GM21360 (cell line): ENCODE measurements at regions not wholly inside any gene's neighbourhood (a gene's known extent, or its start where the extent isn't known, plus 50 kb on each side); places are given as distances from the start of the nearest gene placed in this dataset.
A peak's percentile ranks its signal among the peaks of the same experiment; 100 is the strongest.
"Not testable (repeated sequence)": the region's sequence is repeated elsewhere in the genome, so short reads cannot be mapped to it uniquely, and the experiment has no call there.

Experiments used
- ATAC-seq: cut with Tn5 transposase; IDR thresholded peaks from one replicate; pipeline ENCODE4 v1.9.1; 2021; ENCODE audit warnings: mild to moderate bottlenecking, moderate library complexity; ENCODE audit not compliant: unreplicated experiment

DNA sequence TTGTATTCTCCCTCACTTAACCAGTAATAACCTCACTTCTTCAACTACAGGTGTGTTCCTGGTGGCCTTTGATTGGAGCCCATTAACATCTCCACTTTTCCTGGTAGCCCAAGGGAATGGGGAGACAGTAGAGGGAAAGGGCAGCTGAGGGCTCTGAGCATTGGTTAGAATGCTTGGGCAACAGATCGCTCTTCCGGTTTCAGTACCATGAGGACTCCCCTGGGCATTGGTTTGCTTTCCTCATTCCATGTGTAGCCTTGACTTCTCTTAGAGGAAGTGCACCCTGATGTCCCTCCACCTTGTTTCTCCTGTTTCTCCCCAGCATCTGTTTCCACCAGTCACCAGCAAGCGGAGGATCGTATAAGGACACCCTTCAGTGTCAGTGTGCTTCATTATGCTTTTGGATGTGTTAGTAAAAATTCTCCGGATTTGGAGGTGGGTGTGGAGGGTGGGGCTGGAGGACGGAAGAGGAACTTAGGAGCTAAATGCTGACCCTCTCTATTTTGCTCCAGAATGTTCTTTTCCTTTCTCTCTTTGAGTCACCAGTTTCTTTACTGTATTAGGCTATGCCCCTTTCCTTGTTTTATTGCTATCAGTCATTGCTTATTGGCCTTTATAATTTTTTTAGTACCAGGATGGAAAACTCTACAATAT, 50.6 kb upstream of the ZNG1B start:
- ATAC-seq = not testable (repeated sequence)

- ATAC-seq = not testable (repeated sequence)
These were observed 57.9 kb upstream of the ZNG1B start for GRCh38 chr2:113379621-113380020.

DNA sequence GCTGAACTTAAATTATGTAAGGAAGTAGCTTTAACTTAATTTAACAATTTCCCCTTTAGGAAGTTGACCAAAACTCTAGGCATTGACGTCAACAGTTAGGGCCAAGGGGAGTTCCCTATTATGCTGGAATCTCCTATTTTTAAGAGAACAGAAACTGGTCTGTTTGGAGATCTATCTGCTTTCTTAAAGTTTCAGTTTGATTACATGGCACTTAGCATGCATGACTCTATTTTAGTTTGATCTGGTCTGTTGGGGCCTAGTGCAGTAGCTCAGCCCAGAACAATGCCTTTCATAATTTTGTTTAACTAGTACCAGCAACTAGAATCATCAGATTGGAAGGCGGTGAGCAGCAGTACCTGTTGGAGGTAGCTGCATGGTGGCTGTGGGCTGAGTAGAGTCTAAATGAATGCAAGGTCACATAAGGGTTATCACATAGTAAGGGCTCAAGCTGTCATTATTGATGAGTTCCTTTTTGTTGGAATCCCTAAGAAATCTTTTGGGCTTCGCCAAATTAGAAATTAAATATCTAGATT, 60.5 kb upstream of the ZNG1B start:
- peak; percentile 91 for ATAC-seq

DNA sequence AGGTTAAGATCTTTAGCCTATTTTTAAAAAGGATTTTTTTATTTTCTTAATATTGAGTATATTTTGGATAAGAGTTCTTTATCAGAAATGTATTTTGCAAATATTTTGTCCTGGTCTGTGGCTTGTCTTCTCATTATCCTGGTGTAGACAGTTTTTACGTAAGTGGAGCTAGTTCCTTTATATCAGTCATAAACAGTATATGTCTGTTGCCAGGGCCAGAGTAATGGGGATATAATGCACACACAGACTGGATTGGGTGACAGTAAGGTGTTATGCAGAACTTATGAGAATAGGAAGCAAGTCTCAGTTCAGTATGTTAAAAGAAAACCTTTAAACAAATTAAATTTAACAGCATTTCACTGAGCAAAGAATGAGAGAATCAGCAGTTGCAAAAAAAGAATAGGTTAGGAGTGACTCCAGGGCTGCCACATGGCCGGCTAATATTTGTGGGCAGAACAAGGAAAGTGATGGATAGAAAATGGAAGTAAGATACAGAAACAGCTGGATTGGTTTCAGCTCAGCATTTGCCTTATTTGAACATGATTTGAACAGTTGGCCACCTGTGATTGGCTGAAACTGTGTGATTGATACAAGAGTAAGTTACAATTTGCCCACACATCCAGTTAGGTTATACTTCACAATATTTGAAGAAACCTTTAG, 61.1 kb upstream of the ZNG1B start:
- peak; percentile 38 for ATAC-seq

GRCh38 chr2:113374857-113375256, 62.6 kb upstream of the ZNG1B start:
- not testable (repeated sequence) for ATAC-seq

DNA sequence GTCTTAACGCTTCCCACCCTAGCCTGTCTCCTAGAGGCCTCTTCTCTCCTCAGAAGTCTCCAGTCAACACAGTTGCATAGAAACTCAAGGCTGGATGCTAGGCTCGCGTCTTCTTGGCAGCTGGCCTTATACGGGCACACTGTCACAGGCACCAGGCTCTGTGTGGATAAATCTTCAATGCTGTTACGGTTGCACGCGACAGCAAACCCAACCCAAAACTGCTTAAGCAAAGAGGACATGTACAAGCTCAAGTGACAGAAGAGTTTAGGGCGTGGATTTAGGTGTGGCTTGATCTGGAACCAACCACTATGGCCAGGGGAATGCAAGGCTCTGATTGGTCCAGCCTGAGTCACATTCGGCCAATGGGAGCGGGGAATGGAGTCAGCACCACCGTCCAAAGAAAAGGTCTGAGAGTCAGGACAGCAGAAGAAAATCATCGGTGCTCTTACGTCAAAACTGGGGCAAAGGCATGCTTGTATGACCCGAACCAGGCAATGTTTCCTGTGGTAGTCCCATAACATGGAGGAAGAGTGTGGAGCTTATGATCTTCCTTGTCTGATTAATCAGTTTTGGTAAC, 65.1 kb upstream of the ZNG1B start:
- ATAC-seq = not testable (repeated sequence)

- no peak for ATAC-seq
These were observed 66.9 kb upstream of the ZNG1B start for GRCh38 chr2:113370478-113371091.

GRCh38 chr2:113370030-113370429, 67.5 kb upstream of the ZNG1B start:
- ATAC-seq = no peak

GRCh38 chr2:113368581-113368980, 68.9 kb upstream of the ZNG1B start:
- not testable (repeated sequence) for ATAC-seq

- ATAC-seq = not testable (repeated sequence)
These were observed 70.7 kb upstream of the ZNG1B start for GRCh38 chr2:113366821-113367220.

DNA sequence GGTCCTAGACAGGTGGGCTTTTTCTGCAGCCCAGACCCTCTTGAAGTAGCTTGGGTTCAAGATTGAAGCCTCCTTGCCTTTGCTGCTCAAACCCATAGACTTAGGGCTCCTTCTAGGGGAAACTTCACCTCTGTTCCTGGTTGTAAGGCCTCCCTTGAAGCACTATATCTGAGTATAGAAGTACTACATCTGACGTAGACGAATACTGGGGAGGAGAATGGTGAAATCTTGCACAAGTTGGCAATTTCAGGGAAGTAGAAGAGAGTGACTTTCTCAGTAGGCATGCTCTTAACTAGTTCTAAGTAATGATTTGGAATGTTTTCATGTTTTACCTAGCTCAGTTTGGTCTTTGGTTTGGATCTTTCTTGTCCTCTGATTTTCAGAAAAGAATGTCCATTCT, 71.7 kb upstream of the ZNG1B start:
- not testable (repeated sequence) for ATAC-seq

- not testable (repeated sequence) for ATAC-seq
These were observed 72.2 kb upstream of the ZNG1B start for GRCh38 chr2:113365290-113365689.

DNA sequence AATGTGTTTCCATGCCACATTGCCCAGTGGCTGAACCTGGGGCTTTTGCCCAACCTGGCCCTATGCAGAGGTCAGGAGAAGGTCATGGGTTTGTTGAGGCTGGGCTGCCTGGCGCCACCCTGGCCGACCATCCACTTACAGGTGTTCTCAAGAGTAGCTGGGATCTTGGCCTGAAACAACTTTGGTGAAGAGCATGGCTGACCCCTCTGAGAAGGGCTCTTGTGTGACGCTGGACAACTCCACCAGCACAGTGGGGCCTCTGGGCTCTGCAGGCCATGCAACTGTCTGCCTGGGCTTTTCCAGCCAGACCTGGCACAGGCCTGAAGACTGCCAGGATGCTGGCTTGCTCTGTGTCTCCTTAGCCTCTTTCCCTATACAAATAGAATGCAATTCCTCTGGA, 76.4 kb upstream of the ZNG1B start:
- ATAC-seq = no peak

DNA sequence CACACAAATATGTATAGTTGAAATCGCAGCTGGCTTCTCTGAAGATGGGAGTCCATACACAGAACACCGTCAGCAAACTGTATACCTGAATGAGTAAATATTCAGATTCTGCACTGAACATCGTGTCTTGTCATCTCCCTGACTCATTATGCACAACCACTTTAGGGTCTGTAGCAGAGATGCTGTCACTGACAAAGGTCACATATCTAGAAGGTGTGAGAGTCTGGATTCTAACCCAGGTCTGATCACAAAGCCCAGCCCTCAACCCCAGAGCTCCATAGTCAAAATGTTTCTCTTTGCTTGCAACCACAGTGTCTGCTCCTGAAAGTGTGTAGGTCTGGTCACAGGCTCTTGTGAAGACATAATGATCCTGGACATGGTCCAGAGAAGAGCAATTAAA, 78.3 kb upstream of the PAX8 start:
- no peak for ATAC-seq

DNA sequence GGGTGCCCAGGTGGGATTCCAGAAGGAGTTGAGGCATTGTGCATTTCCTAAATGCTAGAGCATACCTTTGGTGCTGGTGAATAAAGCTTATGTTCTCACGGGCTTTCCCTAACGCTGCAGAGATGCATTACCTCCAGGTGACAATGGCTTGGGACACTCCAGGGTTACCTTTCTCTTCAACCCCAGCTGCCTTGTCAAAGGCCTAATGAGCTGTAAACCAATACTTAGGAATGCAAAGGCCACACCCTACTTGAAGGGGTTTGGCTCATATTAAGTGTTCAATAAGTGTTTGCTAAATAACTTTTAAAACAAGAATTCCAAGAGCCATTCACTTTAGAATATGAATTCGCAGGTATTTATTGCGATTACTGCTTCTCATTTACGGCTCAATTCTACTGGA, 77.6 kb upstream of the PAX8 start:
- not testable (repeated sequence) for ATAC-seq

- ATAC-seq = not testable (repeated sequence)
These were observed 76.8 kb upstream of the PAX8 start for GRCh38 chr2:113355339-113356015.

- no peak for ATAC-seq
These were observed 72.9 kb upstream of the PAX8 start for GRCh38 chr2:113351375-113352355.

GRCh38 chr2:113343800-113344199, 65.1 kb upstream of the PAX8 start:
- not testable (repeated sequence) for ATAC-seq

GRCh38 chr2:113342650-113343049, 63.9 kb upstream of the PAX8 start:
- no peak for ATAC-seq

DNA sequence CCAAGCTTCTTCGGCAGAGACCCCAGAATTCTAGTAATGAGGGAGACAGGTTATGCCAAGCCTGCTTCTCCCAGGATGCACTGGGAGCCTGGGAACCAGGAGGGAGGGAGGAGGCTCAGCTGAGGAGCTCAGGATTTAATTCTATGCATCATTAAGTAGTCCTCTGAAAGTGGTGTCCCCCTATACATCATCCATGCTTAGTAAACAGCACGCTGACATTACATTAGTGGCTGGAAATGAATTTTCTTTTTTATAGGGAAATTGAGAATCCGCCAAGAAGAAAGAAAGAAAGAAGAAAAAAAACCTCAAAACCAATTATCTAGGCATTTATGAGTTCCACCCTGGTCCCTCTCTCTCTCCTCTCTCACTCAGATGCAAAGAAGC, 63.1 kb upstream of the PAX8 start:
- ATAC-seq = not testable (repeated sequence)
